ENCODE measurements at regions not wholly inside any gene's neighbourhood (a gene's known extent, or its start where the extent isn't known, plus 50 kb on each side); places are given as distances from the start of the nearest gene placed in this dataset.

- no peak for DNase-seq
- ATAC-seq = no peak
Measured at GRCh38 chr2:225948903-225949302, 549.4 kb downstream of the NYAP2 start.

- DNase-seq (no peak), ATAC-seq (no peak)
Measured at GRCh38 chr2:225938991-225939390, 539.5 kb downstream of the NYAP2 start.

- no peak for DNase-seq
- no peak for ATAC-seq
Measured at GRCh38 chr2:225937625-225938187, 538.2 kb downstream of the NYAP2 start.

GRCh38 chr2:225932811-225933413 is 533.4 kb downstream of the NYAP2 start:
- ATAC-seq (no peak), DNase-seq (no peak)

GRCh38 chr2:225930687-225931086 is 531.2 kb downstream of the NYAP2 start:
- DNase-seq = no peak
- ATAC-seq = no peak

GRCh38 chr2:225920621-225921220 is 521.2 kb downstream of the NYAP2 start:
- ATAC-seq (no peak), DNase-seq (no peak)

- ATAC-seq (no peak), DNase-seq (no peak)
Measured at GRCh38 chr2:225916692-225917091, 517.2 kb downstream of the NYAP2 start.

GRCh38 chr2:225911019-225911418 is 511.5 kb downstream of the NYAP2 start:
- ATAC-seq (no peak), DNase-seq (no peak)

- DNase-seq = no peak
- no peak for ATAC-seq
Measured at GRCh38 chr2:225895126-225895525, 495.6 kb downstream of the NYAP2 start.

- DNase-seq (no peak), ATAC-seq (no peak)
Measured at GRCh38 chr2:225894236-225894980, 494.9 kb downstream of the NYAP2 start.

- DNase-seq (no peak), ATAC-seq (no peak)
Measured at GRCh38 chr2:225893151-225893550, 493.6 kb downstream of the NYAP2 start.

- ATAC-seq (no peak), DNase-seq (no peak)
Measured at GRCh38 chr2:225891771-225892170, 492.3 kb downstream of the NYAP2 start.

- DNase-seq (no peak), ATAC-seq (no peak)
Measured at GRCh38 chr2:225891013-225891412, 491.5 kb downstream of the NYAP2 start.

GRCh38 chr2:225889452-225889851 is 489.9 kb downstream of the NYAP2 start:
- DNase-seq = no peak
- ATAC-seq = peak; percentile 40

GRCh38 chr2:225867071-225867470 is 467.6 kb downstream of the NYAP2 start:
- no peak for DNase-seq
- ATAC-seq = no peak

- DNase-seq (no peak), ATAC-seq (no peak)
Measured at GRCh38 chr2:225865468-225865867, 466.0 kb downstream of the NYAP2 start.

- no peak for DNase-seq
Measured at GRCh38 chr2:225864394-225864793, 464.9 kb downstream of the NYAP2 start.

GRCh38 chr2:225842939-225843338 is 443.4 kb downstream of the NYAP2 start:
- DNase-seq (no peak), ATAC-seq (no peak)

More at GRCh38 chr2:225864394-225864793, 464.9 kb downstream of the NYAP2 start:
- ATAC-seq = no peak

- DNase-seq = no peak
- no peak for ATAC-seq
Measured at GRCh38 chr2:225841314-225841713, 441.8 kb downstream of the NYAP2 start.

- DNase-seq (no peak), ATAC-seq (no peak)
Measured at GRCh38 chr2:225837328-225837727, 437.8 kb downstream of the NYAP2 start.

GRCh38 chr2:225824748-225825449 is 425.4 kb downstream of the NYAP2 start:
- no peak for DNase-seq
- no peak for ATAC-seq

GRCh38 chr2:225821351-225821750 is 421.8 kb downstream of the NYAP2 start:
- ATAC-seq = no peak
- no peak for DNase-seq

GRCh38 chr2:225820826-225821225 is 421.3 kb downstream of the NYAP2 start:
- ATAC-seq (no peak), DNase-seq (no peak)
